ENCODE measurements at regions not wholly inside any gene's neighbourhood (a gene's known extent, or its start where the extent isn't known, plus 50 kb on each side); places are given as distances from the start of the nearest gene placed in this dataset.

- Histone ChIP-seq H4K91ac (ENCODE audit: low read length) (no peak overlapping the region), H3K4me2 (ENCODE audit: low read length, poor library complexity, severe bottlenecking) (no peak overlapping the region), H3K27me3 (ENCODE audit: control insufficient read depth in 1 of 2, insufficient read depth in 1 of 2, low read length in 2 of 2) (no peaks in the 10 kb centered on the region), H3K14ac (ENCODE audit: low read length in 2 of 2) (no peak overlapping the region), H2AFZ (ENCODE audit: low read depth, low read length) (no peak overlapping the region), H3K18ac (ENCODE audit: low read depth in 1 of 2, low read length in 2 of 2) (no peak overlapping the region), H3K4me1 (ENCODE audit: control insufficient read depth, insufficient read depth, low read depth, low read length) (peaks cover 2% of the 10 kb centered on the region), H3K9ac (ENCODE audit: low read length) (peak overlapping the region; percentile 36), H2AK5ac (ENCODE audit: low read length, severe bottlenecking) (no peak overlapping the region), H2BK12ac (ENCODE audit: low read length in 2 of 2) (no peak overlapping the region), H3K4me3 (ENCODE audit: insufficient read depth in 1 of 2, low read depth in 1 of 2, low read length in 2 of 2) (peak overlapping the region in 1 of 2 experiments; percentile 35), H3K23ac (ENCODE audit: low read length in 2 of 2) (no peak overlapping the region), H2BK5ac (ENCODE audit: low read depth, low read length, poor library complexity, severe bottlenecking) (no peak overlapping the region), H3K27ac (ENCODE audit: low read length, poor library complexity, severe bottlenecking) (no peak overlapping the region), H3K79me1 (replicated peaks; ENCODE audit: low read length, poor library complexity, severe bottlenecking) (no peaks in the 10 kb centered on the region), H3K36me3 (ENCODE audit: control insufficient read depth in 1 of 2, insufficient read depth in 2 of 2, low read depth in 1 of 2, low read length in 2 of 2) (no peaks in the 10 kb centered on the region), H2BK15ac (ENCODE audit: low read depth, poor library complexity, severe bottlenecking) (no peak overlapping the region), H4K8ac (ENCODE audit: low read length) (no peak overlapping the region), H2BK120ac (ENCODE audit: low read depth, low read length) (no peak overlapping the region), H3K9me3 (ENCODE audit: control insufficient read depth, low read length) (no peaks in the 10 kb centered on the region), H3K4ac (ENCODE audit: low read depth in 1 of 2, low read length in 2 of 2) (no peak overlapping the region)
- 91% methylated on average over 8 of the region's 8 CpGs for WGBS
- DNase-seq: no peak
Observed at GRCh38 chr6:3926150-3926482, 76.9 kb downstream of the FAM50B start.

DNA sequence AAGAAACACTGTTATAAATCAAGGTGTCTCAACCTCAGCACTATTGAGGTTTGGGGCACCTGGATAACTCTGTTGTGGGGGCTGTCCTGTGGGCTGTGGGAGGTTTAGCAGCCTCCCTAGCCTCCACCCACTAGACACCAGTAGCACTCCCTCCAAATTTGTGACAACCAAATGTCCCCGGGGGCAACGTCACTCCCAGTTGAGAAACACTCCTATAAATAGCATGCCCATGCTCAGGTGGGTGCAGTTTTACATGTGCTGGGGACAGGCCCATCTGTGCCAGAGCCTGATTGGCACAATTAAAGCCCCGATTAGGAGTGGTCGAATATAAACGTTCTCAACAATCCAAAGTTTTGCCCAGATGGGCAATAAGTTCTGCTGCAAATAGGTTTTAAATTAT lies 78.9 kb downstream of the FAM50B start:
- H2BK5ac ChIP-seq (ENCODE audit: low read depth, low read length, poor library complexity, severe bottlenecking): no peak overlapping the region
- no peak overlapping the region for H2BK120ac ChIP-seq (ENCODE audit: low read depth, low read length)
- H3K27me3 ChIP-seq (ENCODE audit: control insufficient read depth in 1 of 2, insufficient read depth in 1 of 2, low read length in 2 of 2): no peaks in the 10 kb centered on the region
- H3K4me3 ChIP-seq (ENCODE audit: insufficient read depth in 1 of 2, low read depth in 1 of 2, low read length in 2 of 2): no peak overlapping the region
- H3K4me2 ChIP-seq (ENCODE audit: low read length, poor library complexity, severe bottlenecking): no peak overlapping the region
- H4K91ac ChIP-seq (ENCODE audit: low read length): no peak overlapping the region
- no peak overlapping the region for H3K9ac ChIP-seq (ENCODE audit: low read length)
- H2AFZ ChIP-seq (ENCODE audit: low read depth, low read length): no peak overlapping the region
- H3K36me3 ChIP-seq (ENCODE audit: control insufficient read depth in 1 of 2, insufficient read depth in 2 of 2, low read depth in 1 of 2, low read length in 2 of 2): no peaks in the 10 kb centered on the region
- DNase-seq: no peak
- no peaks in the 10 kb centered on the region for H3K79me1 ChIP-seq (replicated peaks; ENCODE audit: low read length, poor library complexity, severe bottlenecking)
- H3K23ac ChIP-seq (ENCODE audit: low read length in 2 of 2): no peak overlapping the region
- no peaks in the 10 kb centered on the region for H3K9me3 ChIP-seq (ENCODE audit: control insufficient read depth, low read length)
- H2AK5ac ChIP-seq (ENCODE audit: low read length, severe bottlenecking): no peak overlapping the region
- H3K18ac ChIP-seq (ENCODE audit: low read depth in 1 of 2, low read length in 2 of 2): no peak overlapping the region
- peak overlapping the region in 1 of 2 experiments; percentile 33 for H3K14ac ChIP-seq (ENCODE audit: low read length in 2 of 2)
- H3K27ac ChIP-seq (ENCODE audit: low read length, poor library complexity, severe bottlenecking): no peak overlapping the region
- no peak overlapping the region for H2BK15ac ChIP-seq (ENCODE audit: low read depth, poor library complexity, severe bottlenecking)
- H2BK12ac ChIP-seq (ENCODE audit: low read length in 2 of 2): no peak overlapping the region
- no peak overlapping the region for H4K8ac ChIP-seq (ENCODE audit: low read length)
- H3K4me1 ChIP-seq (ENCODE audit: control insufficient read depth, insufficient read depth, low read depth, low read length): peaks cover 2% of the 10 kb centered on the region
- 73% methylated on average over 5 of the region's 5 CpGs for WGBS
- no peak overlapping the region for H3K4ac ChIP-seq (ENCODE audit: low read depth in 1 of 2, low read length in 2 of 2)

DNA sequence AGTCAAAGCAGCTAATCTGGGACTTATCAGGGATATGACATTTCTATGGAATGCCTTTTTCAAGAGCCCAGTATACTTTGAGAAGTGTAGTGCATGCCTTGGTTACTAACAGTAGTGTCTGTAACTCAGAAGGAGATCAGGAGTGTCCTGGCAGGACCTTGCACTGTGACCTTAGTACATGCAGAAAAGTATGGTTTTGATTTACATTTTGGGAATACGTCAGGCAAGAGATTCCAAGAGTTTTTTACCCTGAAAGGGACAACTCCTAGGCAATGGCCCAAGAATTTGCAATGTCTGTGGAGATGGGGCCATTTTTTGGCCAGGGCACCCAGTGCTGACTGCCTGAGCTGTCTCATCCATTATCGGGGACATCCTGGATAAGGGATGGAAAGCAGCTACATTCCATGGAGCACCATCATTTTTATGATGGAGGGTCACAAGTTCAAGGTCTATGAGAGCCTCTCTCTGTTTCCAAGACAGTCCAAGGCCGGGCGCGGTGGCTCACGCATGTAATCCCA lies 80.2 kb downstream of the FAM50B start:
- no peak overlapping the region for H2BK120ac ChIP-seq (ENCODE audit: low read depth, low read length)
- no peaks in the 10 kb centered on the region for H3K79me1 ChIP-seq (replicated peaks; ENCODE audit: low read length, poor library complexity, severe bottlenecking)
- H3K4me2 ChIP-seq (ENCODE audit: low read length, poor library complexity, severe bottlenecking): no peak overlapping the region
- H3K4me1 ChIP-seq (ENCODE audit: control insufficient read depth, insufficient read depth, low read depth, low read length): peaks cover 2% of the 10 kb centered on the region
- H2AFZ ChIP-seq (ENCODE audit: low read depth, low read length): no peak overlapping the region
- no peak overlapping the region for H3K4me3 ChIP-seq (ENCODE audit: insufficient read depth in 1 of 2, low read depth in 1 of 2, low read length in 2 of 2)
- 78% methylated on average over 6 of the region's 6 CpGs for WGBS
- no peak overlapping the region for H3K14ac ChIP-seq (ENCODE audit: low read length in 2 of 2)
- H2BK5ac ChIP-seq (ENCODE audit: low read depth, low read length, poor library complexity, severe bottlenecking): no peak overlapping the region
- H2BK12ac ChIP-seq (ENCODE audit: low read length in 2 of 2): no peak overlapping the region
- no peaks in the 10 kb centered on the region for H3K9me3 ChIP-seq (ENCODE audit: control insufficient read depth, low read length)
- H3K9ac ChIP-seq (ENCODE audit: low read length): no peak overlapping the region
- no peak overlapping the region for H2AK5ac ChIP-seq (ENCODE audit: low read length, severe bottlenecking)
- H3K36me3 ChIP-seq (ENCODE audit: control insufficient read depth in 1 of 2, insufficient read depth in 2 of 2, low read depth in 1 of 2, low read length in 2 of 2): no peaks in the 10 kb centered on the region
- H2BK15ac ChIP-seq (ENCODE audit: low read depth, poor library complexity, severe bottlenecking): no peak overlapping the region
- H4K8ac ChIP-seq (ENCODE audit: low read length): no peak overlapping the region
- DNase-seq: peak; percentile 58
- H4K91ac ChIP-seq (ENCODE audit: low read length): no peak overlapping the region
- no peak overlapping the region for H3K23ac ChIP-seq (ENCODE audit: low read length in 2 of 2)
- no peak overlapping the region for H3K27ac ChIP-seq (ENCODE audit: low read length, poor library complexity, severe bottlenecking)
- no peak overlapping the region for H3K4ac ChIP-seq (ENCODE audit: low read depth in 1 of 2, low read length in 2 of 2)
- H3K27me3 ChIP-seq (ENCODE audit: control insufficient read depth in 1 of 2, insufficient read depth in 1 of 2, low read length in 2 of 2): no peaks in the 10 kb centered on the region
- no peak overlapping the region for H3K18ac ChIP-seq (ENCODE audit: low read depth in 1 of 2, low read length in 2 of 2)

DNA sequence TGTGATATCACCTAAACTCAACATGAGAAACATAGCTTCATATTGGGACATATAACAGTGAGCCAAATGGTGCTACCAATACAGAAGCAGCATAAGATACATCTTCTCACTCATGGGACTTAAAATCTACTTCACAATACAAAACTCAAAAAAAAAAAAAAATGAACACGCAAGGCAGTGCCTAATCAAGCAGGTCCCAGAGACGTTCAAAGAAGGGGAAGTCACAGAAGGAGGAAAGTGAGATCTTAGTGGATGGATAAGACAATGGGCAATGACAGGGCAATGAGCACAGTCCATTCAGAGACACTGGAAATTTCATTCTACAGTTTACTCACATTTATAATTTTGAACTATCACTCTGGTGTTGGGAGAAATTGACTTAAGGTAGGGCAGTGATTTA lies 88.3 kb downstream of the FAM50B start:
- Histone ChIP-seq H2BK15ac (ENCODE audit: low read depth, poor library complexity, severe bottlenecking) (no peak overlapping the region), H3K4me3 (ENCODE audit: insufficient read depth in 1 of 2, low read depth in 1 of 2, low read length in 2 of 2) (no peak overlapping the region), H4K8ac (ENCODE audit: low read length) (no peak overlapping the region), H3K9ac (ENCODE audit: low read length) (no peak overlapping the region), H2BK5ac (ENCODE audit: low read depth, low read length, poor library complexity, severe bottlenecking) (no peak overlapping the region), H3K18ac (ENCODE audit: low read depth in 1 of 2, low read length in 2 of 2) (no peak overlapping the region), H3K4me1 (ENCODE audit: control insufficient read depth, insufficient read depth, low read depth, low read length) (no peaks in the 10 kb centered on the region), H3K4ac (ENCODE audit: low read depth in 1 of 2, low read length in 2 of 2) (no peak overlapping the region), H3K36me3 (ENCODE audit: control insufficient read depth in 1 of 2, insufficient read depth in 2 of 2, low read depth in 1 of 2, low read length in 2 of 2) (no peaks in the 10 kb centered on the region), H4K91ac (ENCODE audit: low read length) (no peak overlapping the region), H3K79me1 (replicated peaks; ENCODE audit: low read length, poor library complexity, severe bottlenecking) (no peaks in the 10 kb centered on the region), H3K14ac (ENCODE audit: low read length in 2 of 2) (no peak overlapping the region), H3K27ac (ENCODE audit: low read length, poor library complexity, severe bottlenecking) (no peak overlapping the region), H2AK5ac (ENCODE audit: low read length, severe bottlenecking) (no peak overlapping the region), H2BK120ac (ENCODE audit: low read depth, low read length) (no peak overlapping the region), H2BK12ac (ENCODE audit: low read length in 2 of 2) (no peak overlapping the region), H2AFZ (ENCODE audit: low read depth, low read length) (no peak overlapping the region), H3K27me3 (ENCODE audit: control insufficient read depth in 1 of 2, insufficient read depth in 1 of 2, low read length in 2 of 2) (no peaks in the 10 kb centered on the region), H3K9me3 (ENCODE audit: control insufficient read depth, low read length) (no peaks in the 10 kb centered on the region), H3K4me2 (ENCODE audit: low read length, poor library complexity, severe bottlenecking) (no peak overlapping the region), H3K23ac (ENCODE audit: low read length in 2 of 2) (no peak overlapping the region)
- DNase-seq: no peak
- no CpG with 5 or more reads among the region's 2 CpGs for WGBS

All from mesenchymal stem cell (in vitro differentiated cells and primary cell).